Esophagus muscularis mucosa (tissue), 4 donors: ENCODE measurements at regions not wholly inside any gene's neighbourhood (a gene's known extent, or its start where the extent isn't known, plus 50 kb on each side); places are given as distances from the start of the nearest gene placed in this dataset.

Experiments
- DNase-seq: peaks from one replicate; pipeline ENCODE4 v3.0.0-alpha.2; 2017; ENCODE audit errors: extremely low spot score
- H3K27ac ChIP-seq, 4 donors: fragments of 200-600 bp; sonication (generic); replicated peaks in 1 of 4; 1 replicate in 3 of 4; 2 replicates in 1 of 4; pipeline ENCODE4 v1.5.1; 2016 to 2019; ENCODE audit warnings: mild to moderate bottlenecking in 1 of 4
- H3K27me3 ChIP-seq, 4 donors: fragments of 200-600 bp; sonication (generic); one replicate each; pipeline versions ENCODE4 v1.5.1 to v1.6.0; 2016 to 2019
- H3K36me3 ChIP-seq, 4 donors: fragments of 200-600 bp; sonication (generic); one replicate each; pipeline ENCODE4 v1.5.1; 2016 to 2019
- H3K4me1 ChIP-seq, 4 donors: fragments of 200-600 bp; sonication (generic); one replicate each; pipeline ENCODE4 v1.5.1; 2016 to 2019
- H3K4me3 ChIP-seq, 4 donors: fragments of 200-600 bp; sonication (generic); 1 replicate in 2 of 4; 2 replicates in 2 of 4; pipeline ENCODE4 v1.5.1; 2016 to 2019; ENCODE audit warnings: mild to moderate bottlenecking in 4 of 4, moderate library complexity in 1 of 4
- H3K9me3 ChIP-seq, 4 donors: fragments of 200-600 bp; sonication (generic); 1 replicate in 3 of 4; 2 replicates in 1 of 4; pipeline ENCODE4 v1.5.1; 2016 to 2019
- EP300 ChIP-seq: sonication (generic); formaldehyde crosslinking; IDR thresholded peaks from one replicate; pipeline ENCODE4 v1.6.1; 2017; ENCODE audit warnings: antibody characterized with exemption
- POLR2A ChIP-seq: fragments of 450-650 bp; IDR thresholded peaks from one replicate; pipeline ENCODE4 v1.6.1; 2017; ENCODE audit warnings: antibody characterized with exemption, moderate library complexity, mild to moderate bottlenecking, low read depth
- POLR2AphosphoS5 ChIP-seq, 2 donors: sonication (generic); formaldehyde crosslinking; IDR thresholded peaks; one replicate each; pipeline ENCODE4 v1.6.1; 2017; ENCODE audit warnings: antibody characterized with exemption in 2 of 2
- WGBS: methylation state at CpG from one replicate; pipeline ENCODE4 v1.1.5; 2018; 5-methylcytosine and 5-hydroxymethylcytosine counted together
- intact Hi-C: fragments of 100-400 bp; cut with DNase I; formaldehyde crosslinking; loops from one replicate; pipeline ENCODE4 v1.15.1; 2023
- TF ChIP-seq, protein P1 (sequence below), 3 experiments: fragments of 200-600 bp in 2 of 3; fragments of 450-650 bp in 1 of 3; sonication (generic) in 2 of 3; IDR thresholded peaks; one replicate each; pipeline ENCODE4 v1.5.1; 2017 to 2019; ENCODE audit warnings: antibody characterized with exemption in 3 of 3, mild to moderate bottlenecking in 2 of 3, moderate library complexity in 1 of 3

DNA sequence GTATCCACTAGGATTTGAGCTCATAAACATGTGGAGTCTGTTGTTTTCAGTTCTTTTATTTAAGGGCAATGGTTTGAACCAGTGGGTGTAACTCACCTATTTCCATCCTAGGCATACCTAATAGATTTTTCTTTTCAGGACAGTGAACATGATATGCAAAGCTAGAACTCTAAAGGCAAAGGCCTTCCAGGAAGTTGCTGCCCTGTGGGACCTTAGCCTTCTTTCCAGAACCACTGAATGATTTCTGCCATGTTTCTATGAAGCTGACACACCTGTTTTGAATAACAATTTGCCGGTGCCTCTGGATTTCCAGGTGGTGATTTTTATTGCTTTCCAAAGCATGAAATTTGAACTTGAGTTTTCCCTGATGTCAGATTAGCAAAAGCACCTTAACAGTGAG, 372.9 kb upstream of the FAR2 start:
- H3K4me1 ChIP-seq: peaks cover 0 to 15% (median 6%) of the 10 kb centered on the region in 4 donors
- WGBS: 89% methylated on average over 1 of the region's 1 CpG

DNA sequence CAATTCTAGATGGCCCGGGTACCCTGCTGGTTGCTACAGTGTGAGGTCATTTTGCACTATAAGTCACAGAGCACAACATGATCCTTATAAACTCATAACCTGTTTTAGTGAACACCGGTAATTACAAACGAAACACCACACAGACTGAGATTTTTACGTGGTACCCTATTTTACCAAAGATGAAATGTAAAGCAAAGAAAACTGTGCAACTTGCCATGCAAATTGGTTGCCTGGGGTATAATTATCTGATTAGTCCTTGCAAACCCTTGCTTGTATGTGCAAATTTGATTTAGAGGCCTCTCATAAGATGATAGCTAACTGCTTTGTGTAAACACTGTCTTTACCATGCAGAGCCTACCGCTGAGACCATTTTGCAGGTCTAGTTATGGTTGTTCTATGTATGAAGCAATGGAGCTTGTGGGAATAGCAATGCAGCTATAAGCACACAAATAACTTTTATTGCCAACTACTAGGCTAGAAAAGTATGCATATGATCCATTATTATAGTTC, 372.1 kb upstream of the FAR2 start:
- H3K4me1 ChIP-seq: peaks cover 0 to 9% (median 3%) of the 10 kb centered on the region in 4 donors
- H3K27ac ChIP-seq: no peak overlapping the region
- no peak overlapping the region for H3K4me3 ChIP-seq
- H3K9me3 ChIP-seq: no peaks in the 10 kb centered on the region
- TF ChIP-seq POLR2A: no peak
- TF ChIP-seq POLR2AphosphoS5 (IDR thresholded peaks at IDR 0.05): no peak
- no peak for TF ChIP-seq EP300
- TF ChIP-seq, protein P1, sequence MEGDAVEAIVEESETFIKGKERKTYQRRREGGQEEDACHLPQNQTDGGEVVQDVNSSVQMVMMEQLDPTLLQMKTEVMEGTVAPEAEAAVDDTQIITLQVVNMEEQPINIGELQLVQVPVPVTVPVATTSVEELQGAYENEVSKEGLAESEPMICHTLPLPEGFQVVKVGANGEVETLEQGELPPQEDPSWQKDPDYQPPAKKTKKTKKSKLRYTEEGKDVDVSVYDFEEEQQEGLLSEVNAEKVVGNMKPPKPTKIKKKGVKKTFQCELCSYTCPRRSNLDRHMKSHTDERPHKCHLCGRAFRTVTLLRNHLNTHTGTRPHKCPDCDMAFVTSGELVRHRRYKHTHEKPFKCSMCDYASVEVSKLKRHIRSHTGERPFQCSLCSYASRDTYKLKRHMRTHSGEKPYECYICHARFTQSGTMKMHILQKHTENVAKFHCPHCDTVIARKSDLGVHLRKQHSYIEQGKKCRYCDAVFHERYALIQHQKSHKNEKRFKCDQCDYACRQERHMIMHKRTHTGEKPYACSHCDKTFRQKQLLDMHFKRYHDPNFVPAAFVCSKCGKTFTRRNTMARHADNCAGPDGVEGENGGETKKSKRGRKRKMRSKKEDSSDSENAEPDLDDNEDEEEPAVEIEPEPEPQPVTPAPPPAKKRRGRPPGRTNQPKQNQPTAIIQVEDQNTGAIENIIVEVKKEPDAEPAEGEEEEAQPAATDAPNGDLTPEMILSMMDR (IDR thresholded peaks at IDR 0.05): no peak
- no peaks in the 10 kb centered on the region for H3K36me3 ChIP-seq
- H3K27me3 ChIP-seq: no peaks in the 10 kb centered on the region
- DNase-seq: no peak
- WGBS: 91% methylated on average over 5 of the region's 5 CpGs
- intact Hi-C loops: no loop called here

More for the DNA sequence above, 372.9 kb upstream of the FAR2 start:
- no peaks in the 10 kb centered on the region for H3K27me3 ChIP-seq
- no peaks in the 10 kb centered on the region for H3K36me3 ChIP-seq
- TF ChIP-seq POLR2AphosphoS5 (IDR thresholded peaks at IDR 0.05) (no peak), EP300 (no peak), POLR2A (no peak)
- TF ChIP-seq, protein P1 (IDR thresholded peaks at IDR 0.05): no peak
- H3K4me3 ChIP-seq: no peak overlapping the region
- no peak for DNase-seq
- no peak overlapping the region for H3K27ac ChIP-seq
- intact Hi-C loops: no loop called here
- H3K9me3 ChIP-seq: no peaks in the 10 kb centered on the region

DNA sequence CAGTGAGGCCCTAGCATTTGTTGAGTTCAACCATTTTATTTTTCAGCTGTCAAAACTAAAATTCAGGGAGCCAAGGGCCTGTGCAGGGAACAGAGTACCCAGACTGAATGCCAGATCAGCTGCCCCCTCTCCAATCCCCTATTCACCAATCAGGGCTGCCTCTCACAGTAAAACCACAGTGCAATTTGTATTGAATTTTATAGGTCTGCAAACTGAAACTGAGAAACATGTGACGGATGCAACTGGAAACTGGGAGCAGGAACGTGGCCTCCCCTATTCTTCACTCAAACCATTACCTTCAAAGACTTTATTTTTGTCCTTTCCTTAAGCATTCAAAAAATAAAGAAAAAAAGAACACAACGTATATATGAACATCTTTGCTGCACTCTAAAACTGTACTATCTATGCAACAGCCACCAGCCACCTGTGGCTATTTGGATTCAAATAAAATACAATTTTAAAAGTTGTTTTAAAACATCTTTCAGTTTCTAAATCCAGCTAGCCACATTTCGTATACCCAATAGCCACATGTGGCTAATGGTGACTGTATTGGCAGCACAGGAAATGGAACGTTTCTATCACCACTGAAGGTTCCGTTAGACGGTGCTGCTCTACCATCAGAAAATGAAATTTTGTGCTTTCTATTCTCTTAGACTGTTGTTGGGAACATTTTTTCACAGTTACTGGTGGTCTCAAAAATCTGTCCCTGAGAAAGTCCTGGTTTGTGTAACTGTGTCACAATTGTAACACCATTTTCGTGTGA, 371.3 kb upstream of the FAR2 start:
- TF ChIP-seq POLR2AphosphoS5 (IDR thresholded peaks at IDR 0.05) (no peak), POLR2A (no peak), EP300 (no peak)
- TF ChIP-seq, protein P1 (IDR thresholded peaks at IDR 0.05): no peak
- peak; percentile 77 for DNase-seq
- Histone ChIP-seq H3K27ac (no peak overlapping the region), H3K9me3 (no peaks in the 10 kb centered on the region), H3K4me1 (peaks cover 0 to 1% (median 0%) of the 10 kb centered on the region in 4 donors), H3K27me3 (no peaks in the 10 kb centered on the region), H3K4me3 (no peak overlapping the region), H3K36me3 (no peaks in the 10 kb centered on the region)
- WGBS: 91% methylated on average over 8 of the region's 8 CpGs
- intact Hi-C loops: no loop called here

DNA sequence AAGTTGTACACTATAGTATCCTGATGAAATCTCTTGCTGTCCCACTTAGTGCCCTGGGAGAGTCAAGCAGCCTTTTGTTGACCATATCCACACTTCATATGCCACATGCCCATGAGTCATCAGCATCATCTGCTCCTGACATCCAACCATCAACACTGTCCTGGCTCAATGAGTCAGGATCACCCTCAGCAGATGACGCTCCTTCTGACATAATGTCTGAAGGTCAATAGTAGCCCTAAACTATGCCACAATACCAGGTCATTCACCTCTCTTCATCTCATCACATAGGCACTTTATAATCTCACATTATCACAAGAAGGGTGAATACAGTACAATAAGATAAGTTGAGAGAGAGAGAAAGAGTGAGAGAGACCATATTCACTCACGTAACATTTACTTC, 369.0 kb upstream of the FAR2 start:
- Histone ChIP-seq H3K4me1 (no peaks in the 10 kb centered on the region), H3K27ac (no peak overlapping the region), H3K4me3 (no peak overlapping the region), H3K9me3 (no peaks in the 10 kb centered on the region), H3K27me3 (no peaks in the 10 kb centered on the region), H3K36me3 (no peaks in the 10 kb centered on the region)
- 86% methylated on average over 2 of the region's 2 CpGs for WGBS
- TF ChIP-seq POLR2AphosphoS5 (IDR thresholded peaks at IDR 0.05): no peak
- TF ChIP-seq, protein P1 (IDR thresholded peaks at IDR 0.05): no peak
- TF ChIP-seq EP300: no peak
- TF ChIP-seq POLR2A: no peak
- DNase-seq: no peak
- intact Hi-C loops: no loop called here
